ENCODE measurements at regions not wholly inside any gene's neighbourhood (a gene's known extent, or its start where the extent isn't known, plus 50 kb on each side); places are given as distances from the start of the nearest gene placed in this dataset.

- TF ChIP-seq CTCF (IDR thresholded peaks at IDR 0.05) (no peak), POLR2A (IDR thresholded peaks at IDR 0.05) (no peak)
Observed at GRCh38 chr3:40717471-40717870, 192.7 kb downstream of the ZNF621 start.

All from thyroid gland (tissue), 4 donors.